ENCODE measurements at regions not wholly inside any gene's neighbourhood (a gene's known extent, or its start where the extent isn't known, plus 50 kb on each side); places are given as distances from the start of the nearest gene placed in this dataset.

DNA sequence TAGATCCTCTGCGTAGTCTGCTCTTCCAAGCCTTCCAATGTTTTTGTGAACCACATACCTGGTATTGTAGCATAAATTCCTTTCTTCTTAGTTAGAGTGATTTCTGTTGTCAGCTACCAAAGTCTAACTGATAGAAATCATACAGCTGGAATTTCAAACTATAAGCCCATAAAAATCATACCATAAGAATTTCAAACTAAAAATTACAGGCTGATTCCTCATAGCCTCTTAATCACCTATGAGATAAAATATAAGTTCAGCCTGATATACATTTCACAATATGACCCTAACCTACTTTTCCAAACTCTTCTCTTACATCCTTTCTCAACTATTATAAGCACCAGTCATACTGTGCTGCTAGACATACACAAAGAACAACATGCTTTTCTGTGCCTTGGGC, 64.8 kb downstream of the PTHLH start:
- Histone ChIP-seq H3K36me3 (ENCODE audit: low read depth) (no peaks in the 10 kb centered on the region), H3K4me3 (no peak overlapping the region), H3K4me1 (ENCODE audit: low read depth) (no peaks in the 10 kb centered on the region), H3K9me3 (no peaks in the 10 kb centered on the region)
- DNase-seq (no peak), ATAC-seq (no peak)
- intact Hi-C loops (cut with DNase I, micrococcal nuclease) = no loop called here
- TF ChIP-seq, protein P1, sequence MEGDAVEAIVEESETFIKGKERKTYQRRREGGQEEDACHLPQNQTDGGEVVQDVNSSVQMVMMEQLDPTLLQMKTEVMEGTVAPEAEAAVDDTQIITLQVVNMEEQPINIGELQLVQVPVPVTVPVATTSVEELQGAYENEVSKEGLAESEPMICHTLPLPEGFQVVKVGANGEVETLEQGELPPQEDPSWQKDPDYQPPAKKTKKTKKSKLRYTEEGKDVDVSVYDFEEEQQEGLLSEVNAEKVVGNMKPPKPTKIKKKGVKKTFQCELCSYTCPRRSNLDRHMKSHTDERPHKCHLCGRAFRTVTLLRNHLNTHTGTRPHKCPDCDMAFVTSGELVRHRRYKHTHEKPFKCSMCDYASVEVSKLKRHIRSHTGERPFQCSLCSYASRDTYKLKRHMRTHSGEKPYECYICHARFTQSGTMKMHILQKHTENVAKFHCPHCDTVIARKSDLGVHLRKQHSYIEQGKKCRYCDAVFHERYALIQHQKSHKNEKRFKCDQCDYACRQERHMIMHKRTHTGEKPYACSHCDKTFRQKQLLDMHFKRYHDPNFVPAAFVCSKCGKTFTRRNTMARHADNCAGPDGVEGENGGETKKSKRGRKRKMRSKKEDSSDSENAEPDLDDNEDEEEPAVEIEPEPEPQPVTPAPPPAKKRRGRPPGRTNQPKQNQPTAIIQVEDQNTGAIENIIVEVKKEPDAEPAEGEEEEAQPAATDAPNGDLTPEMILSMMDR (IDR thresholded peaks at IDR 0.05) = no peak

DNA sequence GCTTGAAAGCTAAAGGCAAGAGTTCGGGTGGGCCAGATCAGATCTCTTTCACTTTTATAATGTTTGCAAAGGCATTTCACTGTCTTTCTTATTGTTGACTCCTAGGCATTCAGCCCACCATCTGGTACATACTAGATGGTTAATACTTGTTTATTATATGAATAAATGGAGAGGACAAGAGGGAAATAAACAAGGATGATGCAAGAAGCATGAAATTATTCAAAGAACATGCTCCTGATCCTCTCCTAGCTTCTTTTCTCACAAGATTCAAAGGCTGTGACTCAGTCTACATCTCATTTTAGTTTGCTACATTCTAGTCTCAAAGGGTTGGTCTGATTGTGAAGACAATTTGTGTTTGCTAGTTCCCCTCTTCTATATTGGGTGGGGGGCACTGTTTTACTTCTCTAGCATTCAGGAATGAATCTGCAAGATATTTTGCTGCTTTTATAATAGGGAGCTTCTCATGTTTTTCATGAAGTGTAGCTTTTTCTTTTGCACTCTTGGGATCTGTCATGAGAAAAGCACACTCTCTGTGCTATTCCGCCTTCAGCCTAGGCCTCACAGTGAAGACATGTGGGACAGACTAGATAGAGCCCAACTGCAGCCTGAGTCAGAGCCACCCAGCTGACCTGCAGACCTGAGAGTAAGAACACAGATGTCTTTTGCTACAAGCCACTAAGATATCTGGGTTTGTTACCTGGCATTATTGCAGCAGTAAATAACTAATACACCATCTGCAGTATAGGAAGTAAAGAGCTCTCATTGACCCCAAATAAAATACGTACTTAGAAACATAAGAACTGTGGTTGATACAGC, 65.7 kb downstream of the PTHLH start:
- Histone ChIP-seq H3K9me3 (no peaks in the 10 kb centered on the region), H3K36me3 (ENCODE audit: low read depth) (no peaks in the 10 kb centered on the region), H3K4me1 (ENCODE audit: low read depth) (no peaks in the 10 kb centered on the region), H3K4me3 (no peak overlapping the region)
- ATAC-seq (no peak), DNase-seq (no peak)
- intact Hi-C loops (cut with DNase I, micrococcal nuclease) = no loop called here
- TF ChIP-seq, protein P1 (IDR thresholded peaks at IDR 0.05) = no peak

DNA sequence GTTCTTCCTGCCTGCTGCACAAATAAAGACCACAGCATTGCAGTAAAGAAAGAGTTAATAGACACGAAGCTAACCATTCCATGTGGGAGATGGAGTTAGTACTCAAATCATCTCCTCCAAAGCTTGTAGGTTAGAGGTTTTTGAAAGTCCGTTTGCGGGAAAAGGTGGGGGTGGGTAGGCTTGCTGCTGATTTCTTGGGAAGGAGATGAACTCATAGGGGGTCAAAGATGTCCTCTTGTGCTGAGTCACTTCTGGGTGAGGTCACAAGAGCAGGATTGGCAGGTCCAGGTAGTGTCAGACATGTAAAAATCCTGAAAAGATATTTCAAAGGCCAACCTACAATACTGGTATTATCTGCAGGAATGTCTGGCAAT, 66.4 kb downstream of the PTHLH start:
- ATAC-seq (no peak), DNase-seq (no peak)
- Histone ChIP-seq H3K9me3 (no peaks in the 10 kb centered on the region), H3K36me3 (ENCODE audit: low read depth) (no peaks in the 10 kb centered on the region), H3K4me1 (ENCODE audit: low read depth) (no peaks in the 10 kb centered on the region), H3K4me3 (no peak overlapping the region)
- TF ChIP-seq, protein P1 (IDR thresholded peaks at IDR 0.05) = no peak
- intact Hi-C loops (cut with DNase I, micrococcal nuclease) = no loop called here

DNA sequence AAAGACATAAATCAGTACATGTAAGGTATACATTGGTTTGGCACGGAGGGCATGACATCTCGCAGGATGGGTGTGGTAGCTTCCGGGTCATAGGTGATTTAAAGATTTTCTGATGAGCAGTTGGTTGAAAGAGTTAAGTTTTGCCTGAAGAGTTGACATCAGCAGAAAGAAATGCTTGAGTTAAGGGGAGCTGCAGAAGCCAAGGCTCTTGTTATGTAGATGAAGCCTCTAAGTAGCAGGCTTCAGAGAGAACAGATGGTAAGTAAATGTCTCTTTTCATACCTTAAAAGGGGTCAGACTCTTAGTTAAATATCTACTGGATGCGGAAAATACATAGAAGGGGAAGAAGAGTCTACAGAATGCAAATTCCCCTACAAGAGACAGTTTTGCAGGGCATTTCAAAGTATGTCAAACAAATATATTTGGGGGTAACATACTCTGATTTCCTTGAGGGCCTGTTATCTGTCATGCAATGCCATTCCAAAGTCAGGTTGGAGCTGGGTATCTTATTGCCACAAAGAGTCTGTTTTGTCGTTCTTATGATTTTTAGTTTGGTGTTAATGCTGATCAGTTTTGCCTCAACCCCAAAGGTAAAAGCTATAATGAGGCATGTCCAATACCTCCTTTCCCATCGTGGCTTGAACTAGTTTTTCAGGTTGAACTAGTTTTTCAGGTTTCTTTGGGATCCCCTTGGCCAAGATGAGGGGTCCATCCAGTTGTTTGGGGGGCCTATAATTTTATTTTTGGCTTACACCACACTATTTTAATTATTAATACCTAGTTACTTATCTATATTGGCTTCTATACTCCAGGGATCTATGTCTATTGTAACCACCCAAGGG, 67.0 kb downstream of the PTHLH start:
- no peak for DNase-seq
- ATAC-seq = no peak
- H3K4me3 ChIP-seq = no peak overlapping the region
- intact Hi-C loops (cut with DNase I, micrococcal nuclease) = no loop called here
- TF ChIP-seq, protein P1 (IDR thresholded peaks at IDR 0.05) = no peak
- H3K4me1 ChIP-seq (ENCODE audit: low read depth) = no peaks in the 10 kb centered on the region
- no peaks in the 10 kb centered on the region for H3K36me3 ChIP-seq (ENCODE audit: low read depth)
- H3K9me3 ChIP-seq = no peaks in the 10 kb centered on the region

DNA sequence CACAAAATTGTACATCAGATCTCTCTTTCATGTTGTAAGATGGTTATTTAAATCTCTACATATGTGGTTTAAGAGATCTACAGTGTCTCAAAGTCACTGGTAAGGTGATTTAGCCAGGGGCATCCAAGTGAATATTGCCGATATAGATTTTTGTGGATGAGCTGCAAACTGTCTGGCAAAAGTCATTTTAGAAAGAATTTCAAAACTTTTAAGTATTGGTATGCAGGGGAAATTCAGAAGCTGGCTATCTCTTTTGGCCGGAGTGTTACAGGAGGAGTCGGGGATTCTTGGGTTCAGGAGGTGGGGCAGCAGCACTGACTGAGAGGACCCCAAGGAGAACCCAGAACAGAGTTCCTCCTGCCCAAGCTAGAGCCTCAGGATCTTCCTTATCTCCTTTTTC, 69.9 kb downstream of the PTHLH start:
- no peak for ATAC-seq
- intact Hi-C loops (cut with DNase I, micrococcal nuclease) = no loop called here

More for the DNA sequence above, 69.9 kb downstream of the PTHLH start:
- Histone ChIP-seq H3K9me3 (no peaks in the 10 kb centered on the region), H3K4me3 (no peak overlapping the region), H3K36me3 (ENCODE audit: low read depth) (no peaks in the 10 kb centered on the region), H3K4me1 (ENCODE audit: low read depth) (no peaks in the 10 kb centered on the region)
- DNase-seq = no peak
- TF ChIP-seq, protein P1 (IDR thresholded peaks at IDR 0.05) = no peak
